HEK293 (cell line): ENCODE measurements at regions not wholly inside any gene's neighbourhood (a gene's known extent, or its start where the extent isn't known, plus 50 kb on each side); places are given as distances from the start of the nearest gene placed in this dataset.

Source experiments
- CTCF ChIA-PET: fragments of 350-600 bp; formaldehyde crosslinking; extraction: SDS; loops from one replicate; lab custom pipeline; 2021; ENCODE audit warnings: antibody characterized with exemption; lab: Yijun Ruan, JAX
- POLR2A ChIA-PET: fragments of 300-600 bp; formaldehyde crosslinking; extraction: SDS; loops from one replicate; lab custom pipeline; 2020; ENCODE audit warnings: antibody characterized with exemption, inconsistent platforms; lab: Yijun Ruan, JAX
- H3K27ac ChIP-seq: fragments of 200-500 bp; sonication (Bioruptor generic); 2 replicates; pipeline ENCODE4 v1.5.1; 2014; ENCODE audit warnings: low read depth, low read length, control low read depth, inconsistent platforms; ENCODE audit errors: extremely low read depth
- H3K36me3 ChIP-seq, 2 experiments: fragments of 200-500 bp in 1 of 2; sonication (Bioruptor generic) in 1 of 2; 1 replicate in 1 of 2; 2 replicates in 1 of 2; pipeline ENCODE4 v1.5.1; 2014 to 2017; ENCODE audit warnings: inconsistent platforms in 2 of 2, low read length in 2 of 2; ENCODE audit not compliant: control insufficient read depth in 2 of 2, insufficient read depth in 1 of 2
- H3K4me1 ChIP-seq: fragments of 200-500 bp; sonication (Bioruptor generic); 2 replicates; pipeline ENCODE4 v1.5.1; 2014; ENCODE audit warnings: mild to moderate bottlenecking, low read length, inconsistent platforms; ENCODE audit not compliant: control insufficient read depth, insufficient read depth
- H3K4me3 ChIP-seq: 2 replicates; pipeline ENCODE4 v1.5.1; 2011; ENCODE audit warnings: low read depth, mild to moderate bottlenecking, control low read depth, low read length, moderate library complexity
- H3K9me3 ChIP-seq: fragments of 200-500 bp; sonication (Bioruptor generic); 2 replicates; pipeline ENCODE4 v1.5.1; 2014; ENCODE audit warnings: low read depth, low read length, inconsistent platforms; ENCODE audit not compliant: control insufficient read depth, insufficient read depth
- BCL11A ChIP-seq: fragments of 450-650 bp; formaldehyde crosslinking; IDR thresholded peaks from 2 replicates; pipeline ENCODE4 v1.5.1; 2016; ENCODE audit warnings: low read depth, missing biosample characterization, missing genetic modification characterization
- HOXA7 ChIP-seq: sonication (generic); formaldehyde crosslinking; IDR thresholded peaks from 2 replicates; pipeline ENCODE4 v1.8.1; 2022; ENCODE audit warnings: missing genetic modification reagents, borderline replicate concordance
- OVOL3 ChIP-seq: fragments of 450-650 bp; formaldehyde crosslinking; IDR thresholded peaks from 2 replicates; pipeline ENCODE4 v1.5.1; 2016; ENCODE audit warnings: missing biosample characterization, missing genetic modification characterization
- ZBTB20 ChIP-seq: fragments of 450-650 bp; formaldehyde crosslinking; IDR thresholded peaks from 2 replicates; pipeline ENCODE4 v1.5.1; 2016; ENCODE audit warnings: missing biosample characterization, missing genetic modification characterization
- ZBTB21 ChIP-seq: fragments of 450-650 bp; formaldehyde crosslinking; IDR thresholded peaks from 2 replicates; pipeline ENCODE4 v1.5.1; 2017; ENCODE audit warnings: missing biosample characterization, missing genetic modification characterization
- ZFP69B ChIP-seq: fragments of 450-650 bp; formaldehyde crosslinking; IDR thresholded peaks from 2 replicates; pipeline ENCODE4 v1.5.1; 2016; ENCODE audit warnings: missing biosample characterization, missing genetic modification characterization
- ZNF140 ChIP-seq: fragments of 450-650 bp; formaldehyde crosslinking; IDR thresholded peaks from 2 replicates; pipeline ENCODE4 v1.5.1; 2016; ENCODE audit warnings: missing biosample characterization, missing genetic modification characterization
- ZNF155 ChIP-seq: fragments of 450-650 bp; formaldehyde crosslinking; IDR thresholded peaks from 2 replicates; pipeline ENCODE4 v1.5.1; 2016; ENCODE audit warnings: missing biosample characterization, missing genetic modification characterization
- ZNF239 ChIP-seq: fragments of 450-650 bp; formaldehyde crosslinking; IDR thresholded peaks from 2 replicates; pipeline ENCODE4 v1.5.1; 2016; ENCODE audit warnings: missing biosample characterization, missing genetic modification characterization
- ZNF24 ChIP-seq: fragments of 450-650 bp; formaldehyde crosslinking; IDR thresholded peaks from 2 replicates; pipeline ENCODE4 v1.5.1; 2016; ENCODE audit warnings: missing biosample characterization, missing genetic modification characterization
- ZNF560 ChIP-seq: fragments of 450-650 bp; formaldehyde crosslinking; IDR thresholded peaks from 2 replicates; pipeline ENCODE4 v1.5.1; 2017; ENCODE audit warnings: missing biosample characterization, missing genetic modification characterization, borderline replicate concordance
- ZNF571 ChIP-seq: fragments of 450-650 bp; formaldehyde crosslinking; IDR thresholded peaks from 2 replicates; pipeline ENCODE4 v1.5.0; 2017; ENCODE audit warnings: missing biosample characterization, missing genetic modification characterization
- ZNF626 ChIP-seq: fragments of 450-650 bp; sonication (Bioruptor Pico); formaldehyde crosslinking; IDR thresholded peaks from 2 replicates; pipeline ENCODE4 v1.5.1; 2018; ENCODE audit warnings: missing biosample characterization, missing genetic modification characterization, inconsistent platforms
- ZNF654 ChIP-seq: fragments of 450-650 bp; formaldehyde crosslinking; IDR thresholded peaks from 2 replicates; pipeline ENCODE4 v1.5.1; 2016; ENCODE audit warnings: low read depth, missing biosample characterization, missing genetic modification characterization
- ZXDB ChIP-seq: fragments of 450-650 bp; formaldehyde crosslinking; IDR thresholded peaks from 2 replicates; pipeline ENCODE4 v1.5.1; 2016; ENCODE audit warnings: missing biosample characterization, missing genetic modification characterization
- TF ChIP-seq, protein P1 (sequence below): fragments of 450-650 bp; formaldehyde crosslinking; IDR thresholded peaks from 2 replicates; pipeline ENCODE4 v1.5.1; 2017; ENCODE audit warnings: missing biosample characterization, missing genetic modification characterization
- TF ChIP-seq, protein P2 (sequence below): fragments of 450-650 bp; formaldehyde crosslinking; IDR thresholded peaks from 2 replicates; pipeline ENCODE4 v1.5.1; 2016; ENCODE audit warnings: missing biosample characterization, missing genetic modification characterization
- TF ChIP-seq, protein P3 (sequence below): fragments of 450-650 bp; IDR thresholded peaks from 2 replicates; pipeline ENCODE4 v1.5.1; 2018; ENCODE audit warnings: missing biosample characterization, mild to moderate bottlenecking, missing genetic modification characterization
- TF ChIP-seq, protein P4 (sequence below): fragments of 450-650 bp; formaldehyde crosslinking; IDR thresholded peaks from 2 replicates; pipeline ENCODE4 v1.5.1; 2016; ENCODE audit warnings: missing biosample characterization, missing genetic modification characterization

DNA sequence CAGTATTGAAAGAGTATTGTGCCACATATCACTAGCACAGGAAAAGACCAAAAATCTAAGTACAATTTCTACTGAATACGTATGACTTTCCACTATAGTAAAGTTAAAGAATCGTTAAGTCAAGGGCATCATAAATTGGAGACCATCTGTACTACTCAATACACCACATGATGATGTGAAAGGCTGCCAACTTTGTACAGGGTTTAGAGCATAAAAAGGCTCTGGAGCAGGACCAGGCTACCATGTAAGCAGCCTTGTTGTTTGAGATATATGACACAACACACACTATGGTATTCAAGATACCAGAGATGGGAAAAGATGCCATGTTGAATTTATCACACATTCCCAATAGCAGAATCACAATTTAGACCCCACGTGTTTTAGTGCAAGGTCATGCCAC lies 294.9 kb upstream of the TRPC5 start:
- no peak for TF ChIP-seq ZBTB21
- TF ChIP-seq, protein P1, sequence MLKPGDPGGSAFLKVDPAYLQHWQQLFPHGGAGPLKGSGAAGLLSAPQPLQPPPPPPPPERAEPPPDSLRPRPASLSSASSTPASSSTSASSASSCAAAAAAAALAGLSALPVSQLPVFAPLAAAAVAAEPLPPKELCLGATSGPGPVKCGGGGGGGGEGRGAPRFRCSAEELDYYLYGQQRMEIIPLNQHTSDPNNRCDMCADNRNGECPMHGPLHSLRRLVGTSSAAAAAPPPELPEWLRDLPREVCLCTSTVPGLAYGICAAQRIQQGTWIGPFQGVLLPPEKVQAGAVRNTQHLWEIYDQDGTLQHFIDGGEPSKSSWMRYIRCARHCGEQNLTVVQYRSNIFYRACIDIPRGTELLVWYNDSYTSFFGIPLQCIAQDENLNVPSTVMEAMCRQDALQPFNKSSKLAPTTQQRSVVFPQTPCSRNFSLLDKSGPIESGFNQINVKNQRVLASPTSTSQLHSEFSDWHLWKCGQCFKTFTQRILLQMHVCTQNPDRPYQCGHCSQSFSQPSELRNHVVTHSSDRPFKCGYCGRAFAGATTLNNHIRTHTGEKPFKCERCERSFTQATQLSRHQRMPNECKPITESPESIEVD (tag by site-specific recombination): no peak
- no peak for TF ChIP-seq ZNF155
- TF ChIP-seq HOXA7 (CRISPR knock-in tag): no peak
- no peak for TF ChIP-seq BCL11A
- TF ChIP-seq ZNF239 (tag by site-specific recombination): no peak
- TF ChIP-seq, protein P2, sequence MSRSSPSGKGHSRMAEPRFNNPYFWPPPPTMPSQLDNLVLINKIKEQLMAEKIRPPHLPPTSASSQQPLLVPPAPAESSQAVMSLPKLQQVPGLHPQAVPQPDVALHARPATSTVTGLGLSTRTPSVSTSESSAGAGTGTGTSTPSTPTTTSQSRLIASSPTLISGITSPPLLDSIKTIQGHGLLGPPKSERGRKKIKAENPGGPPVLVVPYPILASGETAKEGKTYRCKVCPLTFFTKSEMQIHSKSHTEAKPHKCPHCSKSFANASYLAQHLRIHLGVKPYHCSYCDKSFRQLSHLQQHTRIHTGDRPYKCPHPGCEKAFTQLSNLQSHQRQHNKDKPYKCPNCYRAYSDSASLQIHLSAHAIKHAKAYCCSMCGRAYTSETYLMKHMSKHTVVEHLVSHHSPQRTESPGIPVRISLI (tag by site-specific recombination): no peak
- TF ChIP-seq ZNF560 (tag by site-specific recombination): no peak
- TF ChIP-seq ZFP69B (tag by site-specific recombination): no peak
- no peak for TF ChIP-seq ZBTB20 (tag by site-specific recombination)
- TF ChIP-seq OVOL3: no peak
- no peak for TF ChIP-seq ZNF571
- TF ChIP-seq ZNF140 (tag by site-specific recombination): no peak
- no peak for TF ChIP-seq ZNF626 (tag by site-specific recombination)
- TF ChIP-seq, protein P3, sequence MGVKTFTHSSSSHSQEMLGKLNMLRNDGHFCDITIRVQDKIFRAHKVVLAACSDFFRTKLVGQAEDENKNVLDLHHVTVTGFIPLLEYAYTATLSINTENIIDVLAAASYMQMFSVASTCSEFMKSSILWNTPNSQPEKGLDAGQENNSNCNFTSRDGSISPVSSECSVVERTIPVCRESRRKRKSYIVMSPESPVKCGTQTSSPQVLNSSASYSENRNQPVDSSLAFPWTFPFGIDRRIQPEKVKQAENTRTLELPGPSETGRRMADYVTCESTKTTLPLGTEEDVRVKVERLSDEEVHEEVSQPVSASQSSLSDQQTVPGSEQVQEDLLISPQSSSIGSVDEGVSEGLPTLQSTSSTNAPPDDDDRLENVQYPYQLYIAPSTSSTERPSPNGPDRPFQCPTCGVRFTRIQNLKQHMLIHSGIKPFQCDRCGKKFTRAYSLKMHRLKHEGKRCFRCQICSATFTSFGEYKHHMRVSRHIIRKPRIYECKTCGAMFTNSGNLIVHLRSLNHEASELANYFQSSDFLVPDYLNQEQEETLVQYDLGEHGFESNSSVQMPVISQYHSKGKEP (tag by site-specific recombination): no peak
- no peak for TF ChIP-seq ZNF24 (tag by site-specific recombination)
- TF ChIP-seq, protein P4, sequence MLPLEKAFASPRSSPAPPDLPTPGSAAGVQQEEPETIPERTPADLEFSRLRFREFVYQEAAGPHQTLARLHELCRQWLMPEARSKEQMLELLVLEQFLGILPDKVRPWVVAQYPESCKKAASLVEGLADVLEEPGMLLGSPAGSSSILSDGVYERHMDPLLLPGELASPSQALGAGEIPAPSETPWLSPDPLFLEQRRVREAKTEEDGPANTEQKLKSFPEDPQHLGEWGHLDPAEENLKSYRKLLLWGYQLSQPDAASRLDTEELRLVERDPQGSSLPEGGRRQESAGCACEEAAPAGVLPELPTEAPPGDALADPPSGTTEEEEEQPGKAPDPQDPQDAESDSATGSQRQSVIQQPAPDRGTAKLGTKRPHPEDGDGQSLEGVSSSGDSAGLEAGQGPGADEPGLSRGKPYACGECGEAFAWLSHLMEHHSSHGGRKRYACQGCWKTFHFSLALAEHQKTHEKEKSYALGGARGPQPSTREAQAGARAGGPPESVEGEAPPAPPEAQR: no peak
- ChIA-PET POLR2A (interaction anchor here (0.6 kb wide), 1 partner anchor 65 kb away, joined by 3 read pairs; no protein-coding TSS in a partner anchor), CTCF (no interaction called here)
- H3K4me3 ChIP-seq: no peak overlapping the region
- no peak overlapping the region for H3K27ac ChIP-seq
- no peaks in the 10 kb centered on the region for H3K4me1 ChIP-seq
- no peaks in the 10 kb centered on the region for H3K36me3 ChIP-seq
- no peaks in the 10 kb centered on the region for H3K9me3 ChIP-seq

DNA sequence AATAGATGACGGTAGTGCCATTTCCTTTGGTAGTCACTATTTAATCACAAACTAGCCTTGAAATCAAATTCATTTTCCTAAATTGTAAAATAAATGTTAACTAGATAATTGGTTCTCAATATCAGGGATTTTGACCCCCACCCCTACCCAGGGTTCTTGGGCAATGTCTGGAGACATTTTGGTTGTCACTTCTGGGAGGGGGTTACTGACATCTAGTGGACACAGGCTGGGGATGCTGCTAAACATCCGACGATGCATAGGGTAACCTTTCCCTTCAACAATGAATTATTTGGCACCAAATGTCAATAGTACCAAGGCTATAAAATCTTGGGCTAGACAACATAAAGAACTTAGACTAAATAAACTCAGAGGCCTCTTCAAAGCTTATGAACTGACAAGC lies 285.8 kb upstream of the TRPC5 start:
- H3K36me3 ChIP-seq: no peaks in the 10 kb centered on the region
- H3K4me1 ChIP-seq: no peaks in the 10 kb centered on the region
- CTCF ChIA-PET: interaction anchor here (0.6 to 1.1 kb wide), 3 partner anchors 10 to 487 kb away, joined by 3 to 4 read pairs (median 3); no protein-coding TSS in a partner anchor
- POLR2A ChIA-PET: no interaction called here
- no peaks in the 10 kb centered on the region for H3K9me3 ChIP-seq
- no peak overlapping the region for H3K4me3 ChIP-seq
- TF ChIP-seq ZNF654 (tag by site-specific recombination) (0 out of 2 replicates have a peak, but pooled peaks have one; percentile 6), ZXDB (tag by site-specific recombination) (no peak)
- H3K27ac ChIP-seq: no peak overlapping the region
